SK-N-SH treated with all-trans-retinoic acid at 6 μM for 48 hours (cell line): ENCODE measurements at regions not wholly inside any gene's neighbourhood (a gene's known extent, or its start where the extent isn't known, plus 50 kb on each side); places are given as distances from the start of the nearest gene placed in this dataset.

Source experiments
- CREB5 ChIP-seq: fragments of 250-450 bp; sonication (Bioruptor Pico); IDR thresholded peaks from 2 replicates; pipeline ENCODE4 v1.5.1; 2020; ENCODE audit warnings: low read depth, mild to moderate bottlenecking, moderate library complexity
- ISL1 ChIP-seq: fragments of 250-450 bp; sonication (Bioruptor Pico); IDR thresholded peaks from 2 replicates; pipeline ENCODE4 v2.1.2; 2022; ENCODE audit warnings: mild to moderate bottlenecking, moderate library complexity
- PATZ1 ChIP-seq: fragments of 250-450 bp; sonication (Bioruptor Pico); IDR thresholded peaks from 2 replicates; pipeline ENCODE4 v1.8.0; 2020; ENCODE audit warnings: mild to moderate bottlenecking, moderate library complexity, borderline replicate concordance
- RARB ChIP-seq: fragments of 250-450 bp; sonication (Bioruptor Pico); IDR thresholded peaks from 2 replicates; pipeline ENCODE4 v1.8.0; 2021; ENCODE audit warnings: mild to moderate bottlenecking, moderate library complexity
- ZFP3 ChIP-seq: fragments of 250-450 bp; sonication (Bioruptor Pico); IDR thresholded peaks from 2 replicates; pipeline ENCODE4 v1.5.0; 2020; ENCODE audit warnings: mild to moderate bottlenecking, moderate library complexity
- ZFP30 ChIP-seq: fragments of 450-650 bp; formaldehyde crosslinking; IDR thresholded peaks from 2 replicates; pipeline ENCODE4 v1.5.0; 2022; ENCODE audit warnings: mild to moderate bottlenecking, moderate library complexity
- ZNF70 ChIP-seq: fragments of 450-650 bp; formaldehyde crosslinking; IDR thresholded peaks from 2 replicates; pipeline ENCODE4 v1.5.0; 2020; ENCODE audit warnings: mild to moderate bottlenecking, moderate library complexity
- TF ChIP-seq, protein P1 (sequence below): fragments of 250-450 bp; sonication (Bioruptor Pico); IDR thresholded peaks from 2 replicates; pipeline ENCODE4 v1.5.0; 2020; ENCODE audit warnings: mild to moderate bottlenecking, moderate library complexity
- TF ChIP-seq, protein P2 (sequence below): fragments of 250-450 bp; sonication (Bioruptor Pico); IDR thresholded peaks from 2 replicates; pipeline ENCODE4 v1.8.0; 2021; ENCODE audit warnings: low read depth, mild to moderate bottlenecking, moderate library complexity, borderline replicate concordance

- TF ChIP-seq CREB5 (CRISPR knock-in tag) (no peak), PATZ1 (CRISPR knock-in tag) (no peak), ZNF70 (CRISPR knock-in tag) (no peak), ZFP30 (CRISPR knock-in tag) (no peak), ISL1 (CRISPR knock-in tag) (no peak), ZFP3 (no peak), RARB (CRISPR knock-in tag) (no peak)
- TF ChIP-seq, protein P1, sequence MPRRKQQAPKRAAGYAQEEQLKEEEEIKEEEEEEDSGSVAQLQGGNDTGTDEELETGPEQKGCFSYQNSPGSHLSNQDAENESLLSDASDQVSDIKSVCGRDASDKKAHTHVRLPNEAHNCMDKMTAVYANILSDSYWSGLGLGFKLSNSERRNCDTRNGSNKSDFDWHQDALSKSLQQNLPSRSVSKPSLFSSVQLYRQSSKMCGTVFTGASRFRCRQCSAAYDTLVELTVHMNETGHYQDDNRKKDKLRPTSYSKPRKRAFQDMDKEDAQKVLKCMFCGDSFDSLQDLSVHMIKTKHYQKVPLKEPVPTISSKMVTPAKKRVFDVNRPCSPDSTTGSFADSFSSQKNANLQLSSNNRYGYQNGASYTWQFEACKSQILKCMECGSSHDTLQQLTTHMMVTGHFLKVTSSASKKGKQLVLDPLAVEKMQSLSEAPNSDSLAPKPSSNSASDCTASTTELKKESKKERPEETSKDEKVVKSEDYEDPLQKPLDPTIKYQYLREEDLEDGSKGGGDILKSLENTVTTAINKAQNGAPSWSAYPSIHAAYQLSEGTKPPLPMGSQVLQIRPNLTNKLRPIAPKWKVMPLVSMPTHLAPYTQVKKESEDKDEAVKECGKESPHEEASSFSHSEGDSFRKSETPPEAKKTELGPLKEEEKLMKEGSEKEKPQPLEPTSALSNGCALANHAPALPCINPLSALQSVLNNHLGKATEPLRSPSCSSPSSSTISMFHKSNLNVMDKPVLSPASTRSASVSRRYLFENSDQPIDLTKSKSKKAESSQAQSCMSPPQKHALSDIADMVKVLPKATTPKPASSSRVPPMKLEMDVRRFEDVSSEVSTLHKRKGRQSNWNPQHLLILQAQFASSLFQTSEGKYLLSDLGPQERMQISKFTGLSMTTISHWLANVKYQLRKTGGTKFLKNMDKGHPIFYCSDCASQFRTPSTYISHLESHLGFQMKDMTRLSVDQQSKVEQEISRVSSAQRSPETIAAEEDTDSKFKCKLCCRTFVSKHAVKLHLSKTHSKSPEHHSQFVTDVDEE (CRISPR knock-in tag): no peak
- TF ChIP-seq, protein P2, sequence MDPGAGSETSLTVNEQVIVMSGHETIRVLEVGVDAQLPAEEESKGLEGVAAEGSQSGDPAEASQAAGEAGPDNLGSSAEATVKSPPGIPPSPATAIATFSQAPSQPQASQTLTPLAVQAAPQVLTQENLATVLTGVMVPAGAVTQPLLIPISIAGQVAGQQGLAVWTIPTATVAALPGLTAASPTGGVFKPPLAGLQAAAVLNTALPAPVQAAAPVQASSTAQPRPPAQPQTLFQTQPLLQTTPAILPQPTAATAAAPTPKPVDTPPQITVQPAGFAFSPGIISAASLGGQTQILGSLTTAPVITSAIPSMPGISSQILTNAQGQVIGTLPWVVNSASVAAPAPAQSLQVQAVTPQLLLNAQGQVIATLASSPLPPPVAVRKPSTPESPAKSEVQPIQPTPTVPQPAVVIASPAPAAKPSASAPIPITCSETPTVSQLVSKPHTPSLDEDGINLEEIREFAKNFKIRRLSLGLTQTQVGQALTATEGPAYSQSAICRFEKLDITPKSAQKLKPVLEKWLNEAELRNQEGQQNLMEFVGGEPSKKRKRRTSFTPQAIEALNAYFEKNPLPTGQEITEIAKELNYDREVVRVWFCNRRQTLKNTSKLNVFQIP: no peak
These were observed 68.3 kb upstream of the TBC1D5 start for GRCh38 chr3:17810759-17811158.
